Endothelial cell (in vitro differentiated cells): ENCODE measurements at regions not wholly inside any gene's neighbourhood (a gene's known extent, or its start where the extent isn't known, plus 50 kb on each side); places are given as distances from the start of the nearest gene placed in this dataset.

Source experiments
- DNase-seq: peaks from one replicate; pipeline ENCODE4 v3.0.0; 2021; ENCODE audit warnings: low spot score
- H3K27ac Mint-ChIP-seq: one replicate; pipeline ENCODE4 v1.8.0; 2021; ENCODE audit warnings: mixed read lengths, inconsistent platforms; ENCODE audit not compliant: unreplicated experiment
- H3K27me3 Mint-ChIP-seq: one replicate; pipeline ENCODE4 v1.8.0; 2021; ENCODE audit warnings: mild to moderate bottlenecking, moderate library complexity, mixed read lengths, inconsistent platforms; ENCODE audit not compliant: unreplicated experiment
- H3K36me3 Mint-ChIP-seq: one replicate; pipeline ENCODE4 v1.8.0; 2021; ENCODE audit warnings: mild to moderate bottlenecking, low read depth, mixed read lengths, inconsistent platforms; ENCODE audit not compliant: unreplicated experiment
- H3K4me1 Mint-ChIP-seq: one replicate; pipeline ENCODE4 v1.8.0; 2021; ENCODE audit warnings: mild to moderate bottlenecking, mixed read lengths, inconsistent platforms; ENCODE audit not compliant: unreplicated experiment
- H3K4me3 Mint-ChIP-seq: one replicate; pipeline ENCODE4 v1.8.0; 2021; ENCODE audit warnings: mild to moderate bottlenecking, mixed read lengths, inconsistent platforms; ENCODE audit not compliant: unreplicated experiment
- H3K9me3 Mint-ChIP-seq: one replicate; pipeline ENCODE4 v1.8.0; 2021; ENCODE audit warnings: mixed read lengths, inconsistent platforms; ENCODE audit not compliant: unreplicated experiment
- TF ChIP-seq, protein P1 (sequence below): fragments of 200-600 bp; sonication (generic); IDR thresholded peaks from one replicate; pipeline ENCODE4 v1.5.0; 2021; ENCODE audit warnings: antibody characterized with exemption; ENCODE audit not compliant: unreplicated experiment

- Mint-ChIP-seq H3K4me1 (no peaks in the 10 kb centered on the region), H3K36me3 (no peaks in the 10 kb centered on the region), H3K4me3 (no peak overlapping the region), H3K27ac (no peak overlapping the region), H3K9me3 (no peaks in the 10 kb centered on the region), H3K27me3 (peaks cover 1% of the 10 kb centered on the region)
- TF ChIP-seq, protein P1, sequence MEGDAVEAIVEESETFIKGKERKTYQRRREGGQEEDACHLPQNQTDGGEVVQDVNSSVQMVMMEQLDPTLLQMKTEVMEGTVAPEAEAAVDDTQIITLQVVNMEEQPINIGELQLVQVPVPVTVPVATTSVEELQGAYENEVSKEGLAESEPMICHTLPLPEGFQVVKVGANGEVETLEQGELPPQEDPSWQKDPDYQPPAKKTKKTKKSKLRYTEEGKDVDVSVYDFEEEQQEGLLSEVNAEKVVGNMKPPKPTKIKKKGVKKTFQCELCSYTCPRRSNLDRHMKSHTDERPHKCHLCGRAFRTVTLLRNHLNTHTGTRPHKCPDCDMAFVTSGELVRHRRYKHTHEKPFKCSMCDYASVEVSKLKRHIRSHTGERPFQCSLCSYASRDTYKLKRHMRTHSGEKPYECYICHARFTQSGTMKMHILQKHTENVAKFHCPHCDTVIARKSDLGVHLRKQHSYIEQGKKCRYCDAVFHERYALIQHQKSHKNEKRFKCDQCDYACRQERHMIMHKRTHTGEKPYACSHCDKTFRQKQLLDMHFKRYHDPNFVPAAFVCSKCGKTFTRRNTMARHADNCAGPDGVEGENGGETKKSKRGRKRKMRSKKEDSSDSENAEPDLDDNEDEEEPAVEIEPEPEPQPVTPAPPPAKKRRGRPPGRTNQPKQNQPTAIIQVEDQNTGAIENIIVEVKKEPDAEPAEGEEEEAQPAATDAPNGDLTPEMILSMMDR: no peak
- no peak for DNase-seq
Observed at GRCh38 chr12:18207266-18207665, 54.1 kb upstream of the PIK3C2G start.

- no peak overlapping the region for H3K4me3 Mint-ChIP-seq
- no peak overlapping the region for H3K27ac Mint-ChIP-seq
- no peaks in the 10 kb centered on the region for H3K9me3 Mint-ChIP-seq
- peaks cover 1% of the 10 kb centered on the region for H3K27me3 Mint-ChIP-seq
- DNase-seq: no peak
- no peaks in the 10 kb centered on the region for H3K36me3 Mint-ChIP-seq
- no peaks in the 10 kb centered on the region for H3K4me1 Mint-ChIP-seq
- TF ChIP-seq, protein P1: no peak
Observed at GRCh38 chr12:18206198-18206597, 55.1 kb upstream of the PIK3C2G start.

DNA sequence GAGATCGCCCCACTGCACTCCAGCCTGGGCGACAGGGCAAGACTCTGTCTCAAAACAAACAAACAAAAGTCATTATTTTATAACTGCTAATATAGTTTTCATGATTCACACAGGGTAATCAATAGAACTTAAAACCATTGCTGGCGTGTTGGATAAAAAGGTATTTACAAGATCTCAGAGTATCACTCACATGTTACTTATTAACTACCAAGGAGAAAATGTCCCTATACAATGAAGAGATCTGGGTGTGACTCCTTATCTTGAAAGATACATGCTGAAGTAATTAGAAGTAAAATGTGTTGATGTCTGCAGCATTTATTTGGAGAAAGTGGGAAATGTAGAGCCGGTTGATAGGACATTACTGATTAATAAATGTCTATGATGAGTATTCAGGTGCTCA is 57.3 kb upstream of the PIK3C2G start:
- Mint-ChIP-seq H3K4me1 (no peaks in the 10 kb centered on the region), H3K27me3 (peaks cover 1% of the 10 kb centered on the region), H3K36me3 (no peaks in the 10 kb centered on the region), H3K27ac (no peak overlapping the region), H3K4me3 (no peak overlapping the region), H3K9me3 (no peaks in the 10 kb centered on the region)
- TF ChIP-seq, protein P1: no peak
- no peak for DNase-seq

DNA sequence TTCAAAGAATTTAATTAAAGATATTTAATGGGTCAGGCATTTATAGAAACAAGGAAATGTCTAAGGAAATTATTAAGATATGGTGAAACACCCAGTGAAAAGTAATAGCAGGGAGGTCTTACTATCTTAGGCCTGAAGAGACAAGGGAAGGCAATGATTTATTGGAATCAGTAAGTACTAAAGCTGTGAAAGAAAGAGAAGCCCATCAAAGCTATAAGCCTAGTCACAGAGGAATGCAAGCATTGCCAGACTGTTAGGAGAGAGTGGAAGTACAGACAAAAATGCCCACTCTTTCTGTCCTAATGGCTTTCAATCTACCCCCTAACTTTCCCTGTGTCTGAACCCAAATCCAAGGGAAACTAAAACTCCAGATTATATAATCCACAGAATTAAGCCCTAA is 69.2 kb upstream of the PIK3C2G start:
- no peaks in the 10 kb centered on the region for H3K36me3 Mint-ChIP-seq
- H3K4me3 Mint-ChIP-seq: no peak overlapping the region
- H3K27me3 Mint-ChIP-seq: no peaks in the 10 kb centered on the region
- H3K27ac Mint-ChIP-seq: no peak overlapping the region
- DNase-seq: no peak
- TF ChIP-seq, protein P1: no peak
- no peaks in the 10 kb centered on the region for H3K4me1 Mint-ChIP-seq
- H3K9me3 Mint-ChIP-seq: no peaks in the 10 kb centered on the region

- DNase-seq: no peak
- Mint-ChIP-seq H3K27me3 (no peaks in the 10 kb centered on the region), H3K4me3 (no peak overlapping the region), H3K9me3 (no peaks in the 10 kb centered on the region), H3K36me3 (no peaks in the 10 kb centered on the region), H3K4me1 (no peaks in the 10 kb centered on the region), H3K27ac (no peak overlapping the region)
- TF ChIP-seq, protein P1: no peak
Observed at GRCh38 chr12:18183141-18183540, 78.2 kb upstream of the PIK3C2G start.
